ENCODE measurements at regions not wholly inside any gene's neighbourhood (a gene's known extent, or its start where the extent isn't known, plus 50 kb on each side); places are given as distances from the start of the nearest gene placed in this dataset.

DNA sequence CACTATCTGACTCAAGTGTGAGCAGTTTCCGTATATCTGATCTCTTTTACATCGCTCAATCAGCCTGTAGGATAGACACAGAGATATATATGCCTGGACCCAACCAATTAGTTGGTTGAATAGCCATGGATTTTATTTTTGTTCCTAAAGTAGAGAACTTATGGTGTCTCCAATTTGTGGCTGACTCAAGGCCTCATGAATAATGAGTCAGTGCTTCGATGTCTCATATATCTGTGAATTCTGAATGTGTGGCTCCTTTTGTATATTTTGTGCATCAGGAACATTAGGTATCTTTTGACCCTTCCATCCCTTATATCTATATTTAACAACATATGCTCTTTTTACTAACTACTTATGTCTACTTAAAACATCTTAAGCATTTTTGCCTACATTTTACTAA lies 64.5 kb downstream of the OR2B2 start:
- TF ChIP-seq NPAS2 (CRISPR knock-in tag; IDR thresholded peaks at IDR 0.05; ENCODE audit: borderline replicate concordance): no peak
- no peak for TF ChIP-seq POLR2AphosphoS2 (conservative IDR thresholded peaks at IDR 0.05; ENCODE audit: low read length)
- TF ChIP-seq TFCP2L1 (CRISPR knock-in tag; IDR thresholded peaks at IDR 0.05): no peak
- TF ChIP-seq POLR2A (IDR thresholded peaks at IDR 0.05; ENCODE audit: low read length): no peak
- TF ChIP-seq BHLHE40 (IDR thresholded peaks at IDR 0.05; ENCODE audit: low read depth, low read length): no peak
- TF ChIP-seq SREBF2 (IDR thresholded peaks at IDR 0.05): no peak
- TF ChIP-seq, protein P1, sequence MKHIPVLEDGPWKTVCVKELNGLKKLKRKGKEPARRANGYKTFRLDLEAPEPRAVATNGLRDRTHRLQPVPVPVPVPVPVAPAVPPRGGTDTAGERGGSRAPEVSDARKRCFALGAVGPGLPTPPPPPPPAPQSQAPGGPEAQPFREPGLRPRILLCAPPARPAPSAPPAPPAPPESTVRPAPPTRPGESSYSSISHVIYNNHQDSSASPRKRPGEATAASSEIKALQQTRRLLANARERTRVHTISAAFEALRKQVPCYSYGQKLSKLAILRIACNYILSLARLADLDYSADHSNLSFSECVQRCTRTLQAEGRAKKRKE (CRISPR knock-in tag; IDR thresholded peaks at IDR 0.05; ENCODE audit: low read depth): no peak
- TF ChIP-seq ZFP36 (IDR thresholded peaks at IDR 0.05; ENCODE audit: borderline replicate concordance, partially characterized antibody): no peak
- no peak for TF ChIP-seq CHD2 (IDR thresholded peaks at IDR 0.05; ENCODE audit: low read length, partially characterized antibody)
- TF ChIP-seq RARB (CRISPR knock-in tag; IDR thresholded peaks at IDR 0.05): no peak
- TF ChIP-seq, protein P2, sequence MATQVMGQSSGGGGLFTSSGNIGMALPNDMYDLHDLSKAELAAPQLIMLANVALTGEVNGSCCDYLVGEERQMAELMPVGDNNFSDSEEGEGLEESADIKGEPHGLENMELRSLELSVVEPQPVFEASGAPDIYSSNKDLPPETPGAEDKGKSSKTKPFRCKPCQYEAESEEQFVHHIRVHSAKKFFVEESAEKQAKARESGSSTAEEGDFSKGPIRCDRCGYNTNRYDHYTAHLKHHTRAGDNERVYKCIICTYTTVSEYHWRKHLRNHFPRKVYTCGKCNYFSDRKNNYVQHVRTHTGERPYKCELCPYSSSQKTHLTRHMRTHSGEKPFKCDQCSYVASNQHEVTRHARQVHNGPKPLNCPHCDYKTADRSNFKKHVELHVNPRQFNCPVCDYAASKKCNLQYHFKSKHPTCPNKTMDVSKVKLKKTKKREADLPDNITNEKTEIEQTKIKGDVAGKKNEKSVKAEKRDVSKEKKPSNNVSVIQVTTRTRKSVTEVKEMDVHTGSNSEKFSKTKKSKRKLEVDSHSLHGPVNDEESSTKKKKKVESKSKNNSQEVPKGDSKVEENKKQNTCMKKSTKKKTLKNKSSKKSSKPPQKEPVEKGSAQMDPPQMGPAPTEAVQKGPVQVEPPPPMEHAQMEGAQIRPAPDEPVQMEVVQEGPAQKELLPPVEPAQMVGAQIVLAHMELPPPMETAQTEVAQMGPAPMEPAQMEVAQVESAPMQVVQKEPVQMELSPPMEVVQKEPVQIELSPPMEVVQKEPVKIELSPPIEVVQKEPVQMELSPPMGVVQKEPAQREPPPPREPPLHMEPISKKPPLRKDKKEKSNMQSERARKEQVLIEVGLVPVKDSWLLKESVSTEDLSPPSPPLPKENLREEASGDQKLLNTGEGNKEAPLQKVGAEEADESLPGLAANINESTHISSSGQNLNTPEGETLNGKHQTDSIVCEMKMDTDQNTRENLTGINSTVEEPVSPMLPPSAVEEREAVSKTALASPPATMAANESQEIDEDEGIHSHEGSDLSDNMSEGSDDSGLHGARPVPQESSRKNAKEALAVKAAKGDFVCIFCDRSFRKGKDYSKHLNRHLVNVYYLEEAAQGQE (IDR thresholded peaks at IDR 0.05): no peak
- TF ChIP-seq JUN (IDR thresholded peaks at IDR 0.05): no peak
- no peak for TF ChIP-seq PHF8 (IDR thresholded peaks at IDR 0.05; ENCODE audit: borderline replicate concordance, low read depth)
- TF ChIP-seq HOXB13 (CRISPR knock-in tag; IDR thresholded peaks at IDR 0.05; ENCODE audit: low read depth): no peak
- TF ChIP-seq, protein P3, sequence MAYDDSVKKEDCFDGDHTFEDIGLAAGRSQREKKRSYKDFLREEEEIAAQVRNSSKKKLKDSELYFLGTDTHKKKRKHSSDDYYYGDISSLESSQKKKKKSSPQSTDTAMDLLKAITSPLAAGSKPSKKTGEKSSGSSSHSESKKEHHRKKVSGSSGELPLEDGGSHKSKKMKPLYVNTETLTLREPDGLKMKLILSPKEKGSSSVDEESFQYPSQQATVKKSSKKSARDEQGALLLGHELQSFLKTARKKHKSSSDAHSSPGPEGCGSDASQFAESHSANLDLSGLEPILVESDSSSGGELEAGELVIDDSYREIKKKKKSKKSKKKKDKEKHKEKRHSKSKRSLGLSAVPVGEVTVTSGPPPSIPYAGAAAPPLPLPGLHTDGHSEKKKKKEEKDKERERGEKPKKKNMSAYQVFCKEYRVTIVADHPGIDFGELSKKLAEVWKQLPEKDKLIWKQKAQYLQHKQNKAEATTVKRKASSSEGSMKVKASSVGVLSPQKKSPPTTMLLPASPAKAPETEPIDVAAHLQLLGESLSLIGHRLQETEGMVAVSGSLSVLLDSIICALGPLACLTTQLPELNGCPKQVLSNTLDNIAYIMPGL (CRISPR knock-in tag; IDR thresholded peaks at IDR 0.05; ENCODE audit: borderline replicate concordance): no peak
- TF ChIP-seq ZSCAN20 (CRISPR knock-in tag; IDR thresholded peaks at IDR 0.05): no peak
- TF ChIP-seq, protein P4, sequence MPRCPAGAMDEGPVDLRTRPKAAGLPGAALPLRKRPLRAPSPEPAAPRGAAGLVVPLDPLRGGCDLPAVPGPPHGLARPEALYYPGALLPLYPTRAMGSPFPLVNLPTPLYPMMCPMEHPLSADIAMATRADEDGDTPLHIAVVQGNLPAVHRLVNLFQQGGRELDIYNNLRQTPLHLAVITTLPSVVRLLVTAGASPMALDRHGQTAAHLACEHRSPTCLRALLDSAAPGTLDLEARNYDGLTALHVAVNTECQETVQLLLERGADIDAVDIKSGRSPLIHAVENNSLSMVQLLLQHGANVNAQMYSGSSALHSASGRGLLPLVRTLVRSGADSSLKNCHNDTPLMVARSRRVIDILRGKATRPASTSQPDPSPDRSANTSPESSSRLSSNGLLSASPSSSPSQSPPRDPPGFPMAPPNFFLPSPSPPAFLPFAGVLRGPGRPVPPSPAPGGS (IDR thresholded peaks at IDR 0.05): no peak
- TF ChIP-seq FOXS1 (CRISPR knock-in tag; IDR thresholded peaks at IDR 0.05): no peak
- Histone ChIP-seq H3K4me3 (no peak overlapping the region), H3K4me1 (no peaks in the 10 kb centered on the region), H3K9me3 (no peaks in the 10 kb centered on the region), H3K4me2 (no peak overlapping the region), H3K27ac (no peak overlapping the region)
- POLR2A ChIA-PET: no interaction called here
- 89% methylated on average over 3 of the region's 3 CpGs for WGBS (ENCODE audit: missing lambda C conversion rate)
- DNase-seq (ENCODE audit: low read depth in 1 of 2, low spot score in 1 of 2) (no peak), FAIRE-seq (no peak), ATAC-seq (no peak)
- CTCF ChIA-PET: no interaction called here

DNA sequence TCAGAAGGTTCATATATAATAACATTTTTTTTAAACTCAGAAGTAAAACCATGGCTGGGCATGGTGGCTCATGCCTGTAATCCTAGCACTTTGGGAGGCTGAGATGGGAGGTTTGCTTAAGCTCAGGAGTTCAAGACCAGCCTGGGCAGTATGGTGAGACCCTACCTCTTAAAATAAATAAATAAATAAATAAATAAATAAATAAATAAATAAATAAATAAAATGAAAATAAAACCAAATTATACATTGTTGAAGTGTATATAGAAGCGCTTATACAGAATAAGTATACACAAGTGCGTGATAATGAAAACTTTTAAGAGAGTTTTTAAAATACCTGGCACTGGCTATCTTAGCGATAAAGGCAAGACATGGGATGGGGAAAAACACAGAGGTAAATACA lies 71.6 kb downstream of the OR2B2 start:
- WGBS (ENCODE audit: missing lambda C conversion rate): 95% methylated on average over 3 of the region's 3 CpGs
- no peak for FAIRE-seq
- ATAC-seq: no peak
- H3K9me3 ChIP-seq: no peaks in the 10 kb centered on the region
- DNase-seq (ENCODE audit: low read depth in 1 of 2, low spot score in 1 of 2): no peak
- H3K4me1 ChIP-seq: peaks cover 13% of the 10 kb centered on the region
- peak overlapping the region; percentile 84; the same call in 1 of the 3 replicates for H3K4me3 ChIP-seq
- peak overlapping the region; percentile 97 to 99; a peak in 5 of 6 replicates for H3K27ac ChIP-seq
- ChIA-PET POLR2A (interaction anchor here (0.9 kb wide), 1 partner anchor 27 kb away, joined by 4 read pairs; a partner anchor contains a TSS), CTCF (no interaction called here)
- peak overlapping the region; percentile 85 for H3K4me2 ChIP-seq
- TF ChIP-seq ZC3H11A (IDR thresholded peaks at IDR 0.05): peak; percentile 73
- TF ChIP-seq, protein P5, sequence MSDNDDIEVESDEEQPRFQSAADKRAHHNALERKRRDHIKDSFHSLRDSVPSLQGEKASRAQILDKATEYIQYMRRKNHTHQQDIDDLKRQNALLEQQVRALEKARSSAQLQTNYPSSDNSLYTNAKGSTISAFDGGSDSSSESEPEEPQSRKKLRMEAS (IDR thresholded peaks at IDR 0.05): no peak
- TF ChIP-seq, protein P3 (CRISPR knock-in tag; IDR thresholded peaks at IDR 0.05; ENCODE audit: borderline replicate concordance): no peak
- TF ChIP-seq MAFK (IDR thresholded peaks at IDR 0.05; ENCODE audit: partially characterized antibody): no peak
